Mucosa of descending colon (tissue), 3 donors: ENCODE measurements at regions not wholly inside any gene's neighbourhood (a gene's known extent, or its start where the extent isn't known, plus 50 kb on each side); places are given as distances from the start of the nearest gene placed in this dataset.

Source experiments
- ATAC-seq: fragments of 200-7000 bp; cut with Tn5 transposase; one replicate; pipeline ENCODE4 v1.9.1; 2020; ENCODE audit warnings: mild to moderate bottlenecking, moderate library complexity
- DNase-seq, 3 donors: peaks; one replicate each; pipeline ENCODE4 v3.0.0-alpha.2; 2020
- H3K36me3 ChIP-seq: fragments of 200-600 bp; one replicate; pipeline ENCODE4 v1.8.0; 2021; ENCODE audit warnings: low read depth, mild to moderate bottlenecking
- H3K4me1 ChIP-seq: fragments of 200-600 bp; one replicate; pipeline ENCODE4 v1.8.0; 2021; ENCODE audit warnings: low read depth, mild to moderate bottlenecking
- H3K4me3 ChIP-seq: fragments of 200-600 bp; one replicate; pipeline ENCODE4 v1.8.0; 2021; ENCODE audit warnings: mild to moderate bottlenecking
- H3K9me3 ChIP-seq: fragments of 200-600 bp; one replicate; pipeline ENCODE4 v1.8.0; 2021; ENCODE audit warnings: mild to moderate bottlenecking
- intact Hi-C, 2 donors: fragments of 100-400 bp; cut with DNase I in 1 of 2; cut with micrococcal nuclease in 1 of 2; formaldehyde crosslinking; loops; one replicate each; pipeline versions ENCODE4 v1.11.0 to v1.11.1; 2022; cut with DNase I, micrococcal nuclease
- TF ChIP-seq, protein P1 (sequence below): fragments of 200-600 bp; IDR thresholded peaks from one replicate; pipeline ENCODE4 v1.8.0; 2022; ENCODE audit warnings: antibody characterized with exemption, mild to moderate bottlenecking
- donor health status: DM: no; HTN: no; CAD: no; lungs with moderate emphysema.
- donor health status: DM: no; HTN: no; CAD: no.
- donor health status: DM: no; HTN: yes; CAD: no.

GRCh38 chr3:26763723-26764122 lies 141.2 kb downstream of the LRRC3B start:
- intact Hi-C loops, result no loop called here
- H3K36me3 ChIP-seq, result no peaks in the 10 kb centered on the region
- no peaks in the 10 kb centered on the region for H3K4me1 ChIP-seq
- TF ChIP-seq, protein P1, sequence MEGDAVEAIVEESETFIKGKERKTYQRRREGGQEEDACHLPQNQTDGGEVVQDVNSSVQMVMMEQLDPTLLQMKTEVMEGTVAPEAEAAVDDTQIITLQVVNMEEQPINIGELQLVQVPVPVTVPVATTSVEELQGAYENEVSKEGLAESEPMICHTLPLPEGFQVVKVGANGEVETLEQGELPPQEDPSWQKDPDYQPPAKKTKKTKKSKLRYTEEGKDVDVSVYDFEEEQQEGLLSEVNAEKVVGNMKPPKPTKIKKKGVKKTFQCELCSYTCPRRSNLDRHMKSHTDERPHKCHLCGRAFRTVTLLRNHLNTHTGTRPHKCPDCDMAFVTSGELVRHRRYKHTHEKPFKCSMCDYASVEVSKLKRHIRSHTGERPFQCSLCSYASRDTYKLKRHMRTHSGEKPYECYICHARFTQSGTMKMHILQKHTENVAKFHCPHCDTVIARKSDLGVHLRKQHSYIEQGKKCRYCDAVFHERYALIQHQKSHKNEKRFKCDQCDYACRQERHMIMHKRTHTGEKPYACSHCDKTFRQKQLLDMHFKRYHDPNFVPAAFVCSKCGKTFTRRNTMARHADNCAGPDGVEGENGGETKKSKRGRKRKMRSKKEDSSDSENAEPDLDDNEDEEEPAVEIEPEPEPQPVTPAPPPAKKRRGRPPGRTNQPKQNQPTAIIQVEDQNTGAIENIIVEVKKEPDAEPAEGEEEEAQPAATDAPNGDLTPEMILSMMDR, result no peak
- ATAC-seq (no peak), DNase-seq (no peak)
- no peak overlapping the region for H3K4me3 ChIP-seq
- H3K9me3 ChIP-seq, result peaks cover 7% of the 10 kb centered on the region

DNA sequence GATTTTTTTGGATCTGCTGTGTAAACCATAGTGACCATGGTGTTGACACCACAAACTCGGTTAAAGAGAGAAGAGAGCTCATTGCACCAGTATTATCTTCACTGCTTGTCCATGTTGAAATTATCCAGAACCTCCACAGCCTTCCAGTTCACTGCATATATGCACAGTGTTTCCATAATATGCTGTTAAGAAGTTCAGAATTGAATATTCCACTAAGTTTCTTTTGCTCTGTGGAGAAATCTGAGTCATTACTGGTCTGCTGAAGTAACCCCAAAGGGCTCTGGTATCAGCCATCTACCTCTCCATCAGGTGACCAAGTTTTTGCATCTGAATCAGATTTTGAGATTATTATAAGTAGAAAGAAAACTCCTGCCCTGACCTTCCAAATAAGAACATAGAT lies 143.5 kb downstream of the LRRC3B start:
- DNase-seq, result no peak
- Histone ChIP-seq H3K4me3 (no peak overlapping the region), H3K36me3 (no peaks in the 10 kb centered on the region), H3K9me3 (peaks cover 10% of the 10 kb centered on the region), H3K4me1 (no peaks in the 10 kb centered on the region)
- TF ChIP-seq, protein P1, result no peak
- intact Hi-C loops, result no loop called here
- no peak for ATAC-seq

GRCh38 chr3:26768068-26768651 lies 145.6 kb downstream of the LRRC3B start:
- no peak for DNase-seq
- Histone ChIP-seq H3K4me3 (no peak overlapping the region), H3K36me3 (no peaks in the 10 kb centered on the region), H3K4me1 (no peaks in the 10 kb centered on the region), H3K9me3 (peaks cover 13% of the 10 kb centered on the region)
- no peak for ATAC-seq
- intact Hi-C loops, result no loop called here
- TF ChIP-seq, protein P1, result no peak

- ATAC-seq (no peak), DNase-seq (no peak)
- TF ChIP-seq, protein P1, result no peak
- Histone ChIP-seq H3K9me3 (peaks cover 6% of the 10 kb centered on the region), H3K4me3 (no peak overlapping the region), H3K36me3 (no peaks in the 10 kb centered on the region), H3K4me1 (no peaks in the 10 kb centered on the region)
- intact Hi-C loops, result no loop called here
Observed at GRCh38 chr3:26799679-26800317, 177.2 kb downstream of the LRRC3B start.

- TF ChIP-seq, protein P1, result no peak
- intact Hi-C loops, result no loop called here
- H3K4me1 ChIP-seq, result no peaks in the 10 kb centered on the region
- H3K4me3 ChIP-seq, result no peak overlapping the region
- no peaks in the 10 kb centered on the region for H3K36me3 ChIP-seq
- no peak for DNase-seq
- peaks cover 6% of the 10 kb centered on the region for H3K9me3 ChIP-seq
- no peak for ATAC-seq
Observed at GRCh38 chr3:26807272-26807671, 184.7 kb downstream of the LRRC3B start.
